GM12878 (cell line): ENCODE measurements at regions not wholly inside any gene's neighbourhood (a gene's known extent, or its start where the extent isn't known, plus 50 kb on each side); places are given as distances from the start of the nearest gene placed in this dataset.

Experiments
- ATAC-seq: fragments of 200-7000 bp; cut with Tn5 transposase; 3 replicates; pipeline ENCODE4 v1.9.1; 2020; ENCODE audit warnings: mild to moderate bottlenecking, moderate library complexity
- BruUV-seq: library from RNA; stranded (reverse); fragments of 400-500 nt; replicated peaks from 2 replicates; lab custom pipeline; 2021; lab: Mats Ljungman, UMichigan
- CTCF ChIA-PET: fragments of 300-600 bp; sonication (Branson Sonifier 250); formaldehyde crosslinking; extraction: SDS; loops from one replicate; lab custom pipeline; 2021; ENCODE audit warnings: inconsistent platforms; lab: Yijun Ruan, JAX
- POLR2A ChIA-PET: fragments of 350-600 bp; formaldehyde crosslinking; extraction: SDS; loops from one replicate; lab custom pipeline; 2021; ENCODE audit warnings: inconsistent platforms; lab: Charles Lee
- RAD21 ChIA-PET: fragments of 300-600 bp; sonication (Branson Sonifier 250); formaldehyde crosslinking; loops from one replicate; lab custom pipeline; 2023; ENCODE audit warnings: antibody characterized with exemption; ENCODE audit not compliant: unreplicated experiment; lab: Charles Lee
- SMC1A ChIA-PET: fragments of 300-600 bp; sonication (Branson Sonifier 250); formaldehyde crosslinking; loops from one replicate; lab custom pipeline; 2023; ENCODE audit not compliant: unreplicated experiment, uncharacterized antibody; lab: Charles Lee
- DNase-seq: peaks from one replicate; pipeline ENCODE4 v3.0.0-alpha.2; 2011; ENCODE audit warnings: low read depth, low spot score
- FAIRE-seq: peaks from 3 replicates; lab custom pipeline; 2011; peaks lifted over from hg19 to GRCh38; lab: Jason Lieb, UNC
- H2AFZ ChIP-seq: 2 replicates; pipeline ENCODE4 v1.6.0; 2011; ENCODE audit warnings: low read depth, low read length, control low read depth; ENCODE audit not compliant: control insufficient read depth
- H3K27ac ChIP-seq: 2 replicates; pipeline ENCODE4 v1.5.1; 2011; ENCODE audit warnings: control low read depth; ENCODE audit not compliant: control insufficient read depth, insufficient read depth
- H3K27me3 ChIP-seq, 2 experiments: replicated peaks in 1 of 2; 2 replicates each; pipeline versions ENCODE4 v1.6.0 to v1.6.1; 2011; ENCODE audit warnings: low read length in 1 of 2; ENCODE audit not compliant: control insufficient read depth in 2 of 2, insufficient read depth in 2 of 2
- H3K36me3 ChIP-seq, 2 experiments: 2 replicates each; pipeline ENCODE4 v1.5.1; 2011; ENCODE audit warnings: low read length in 1 of 2; ENCODE audit not compliant: control insufficient read depth in 2 of 2, insufficient read depth in 2 of 2
- H3K4me1 ChIP-seq: 2 replicates; pipeline ENCODE4 v1.6.1; 2011; ENCODE audit warnings: mild to moderate bottlenecking, low read length, moderate library complexity, mixed read lengths; ENCODE audit not compliant: control insufficient read depth, insufficient read depth
- H3K4me2 ChIP-seq: 2 replicates; pipeline ENCODE4 v1.6.0; 2011; ENCODE audit warnings: control low read depth; ENCODE audit not compliant: control insufficient read depth, insufficient read depth
- H3K4me3 ChIP-seq: fragments of 200-600 bp; sonication (generic); 2 replicates; pipeline ENCODE4 v1.5.1; 2016
- H3K79me2 ChIP-seq: 2 replicates; pipeline ENCODE4 v1.6.0; 2011; ENCODE audit warnings: low read length; ENCODE audit not compliant: control insufficient read depth, insufficient read depth
- H3K9ac ChIP-seq: 2 replicates; pipeline ENCODE4 v1.8.0; 2011; ENCODE audit warnings: low read length, control low read depth, mixed read lengths; ENCODE audit not compliant: control insufficient read depth, insufficient read depth
- H3K9me3 ChIP-seq: replicated peaks from 3 replicates; pipeline ENCODE4 v1.5.1; 2011; ENCODE audit warnings: mild to moderate bottlenecking, low read length; ENCODE audit not compliant: control insufficient read depth, insufficient read depth
- H4K20me1 ChIP-seq: 2 replicates; pipeline ENCODE4 v1.6.0; 2011; ENCODE audit not compliant: control insufficient read depth, insufficient read depth
- EED ChIP-seq: sonication (generic); IDR thresholded peaks from 2 replicates; pipeline ENCODE4 v1.6.1; 2016; ENCODE audit warnings: antibody characterized with exemption, low read depth
- ESRRA ChIP-seq: IDR thresholded peaks from 2 replicates; pipeline ENCODE4 v1.6.1; 2012; ENCODE audit warnings: mild to moderate bottlenecking, low read length, improper control_type of control experiment
- FOXK2 ChIP-seq: fragments of 450-650 bp; IDR thresholded peaks from 2 replicates; pipeline ENCODE4 v1.6.1; 2017; ENCODE audit warnings: mild to moderate bottlenecking, moderate library complexity
- MTA2 ChIP-seq: fragments of 450-650 bp; IDR thresholded peaks from 2 replicates; pipeline ENCODE4 v1.6.1; 2016; ENCODE audit warnings: low read depth, mild to moderate bottlenecking, moderate library complexity
- PKNOX1 ChIP-seq: fragments of 450-650 bp; IDR thresholded peaks from 2 replicates; pipeline ENCODE4 v1.6.1; 2016; ENCODE audit warnings: mild to moderate bottlenecking
- RCOR1 ChIP-seq: conservative IDR thresholded peaks from 2 replicates; pipeline ENCODE4 v1.6.1; 2012; ENCODE audit warnings: low read depth, low read length, improper control_type of control experiment
- SUPT20H ChIP-seq: IDR thresholded peaks from 2 replicates; pipeline ENCODE4 v1.6.1; 2011; ENCODE audit warnings: low read depth, mild to moderate bottlenecking, low read length, moderate library complexity, borderline replicate concordance; ENCODE audit not compliant: control insufficient read depth
- WGBS: methylation state at CpG from one replicate; pipeline ENCODE4 v1.1.6; 2016; ENCODE audit warnings: low lambda C conversion rate; ENCODE audit not compliant: insufficient replicate concordance, insufficient coverage; ENCODE audit errors: missing lambda C conversion rate; 5-methylcytosine and 5-hydroxymethylcytosine counted together
- in situ Hi-C: fragments of 300-500 bp; cut with MboI; formaldehyde crosslinking; loops from 9 replicates; pipeline ENCODE4 v1.14.3; 2018; ENCODE audit warnings: mixed read lengths
- intact Hi-C: fragments of 100-400 bp; cut with micrococcal nuclease; formaldehyde crosslinking; loops from one replicate; pipeline ENCODE4 v1.14.2; 2022; ENCODE audit not compliant: unreplicated experiment

GRCh38 chr9:4923141-4923540 lies 61.9 kb upstream of the JAK2 start:
- ChIA-PET RAD21 (interaction anchor here (1.4 to 3.6 kb wide), 6 partner anchors 13 to 163 kb away, joined by 3 to 27 read pairs (median 18); partner anchors contain the start of gene JAK2), POLR2A (no interaction called here), CTCF (interaction anchor here (0.6 to 3.9 kb wide), 18 partner anchors 13 to 340 kb away, joined by 3 to 66 read pairs (median 8); partner anchors contain the start of gene JAK2), SMC1A (interaction anchor here (0.8 to 3.6 kb wide), 13 partner anchors 13 to 164 kb away, joined by 3 to 39 read pairs (median 7); no protein-coding TSS in a partner anchor)
- peaks cover 2% of the 10 kb centered on the region; the same call in 2 of the 3 replicates for H3K9me3 ChIP-seq
- intact Hi-C loops: no loop called here
- peaks cover 7% of the 10 kb centered on the region; the same call in 1 of the 2 replicates for H3K4me1 ChIP-seq
- no peak for DNase-seq
- FAIRE-seq: no peak
- 97% methylated on average over 1 of the region's 1 CpG for WGBS
- no peak overlapping the region for H2AFZ ChIP-seq
- H3K27me3 ChIP-seq: no peaks in the 10 kb centered on the region
- no peak for ATAC-seq
- no peak overlapping the region for H3K27ac ChIP-seq
- no peak overlapping the region for H3K4me3 ChIP-seq
- in situ Hi-C loops: no loop called here
- H3K9ac ChIP-seq: no peak overlapping the region
- H4K20me1 ChIP-seq: no peaks in the 10 kb centered on the region
- no peaks in the 10 kb centered on the region for H3K79me2 ChIP-seq
- no peak overlapping the region for H3K4me2 ChIP-seq
- no peak for TF ChIP-seq RCOR1
- TF ChIP-seq MTA2: no peak
- no peak for TF ChIP-seq PKNOX1
- no peak for TF ChIP-seq ESRRA
- TF ChIP-seq EED: no peak
- no peak for TF ChIP-seq SUPT20H
- no peak for TF ChIP-seq FOXK2
- H3K36me3 ChIP-seq: no peaks in the 10 kb centered on the region
- BruUV-seq: no TSS peak
